ENCODE measurements at regions not wholly inside any gene's neighbourhood (a gene's known extent, or its start where the extent isn't known, plus 50 kb on each side); places are given as distances from the start of the nearest gene placed in this dataset.
"Not testable (repeated sequence)": the region's sequence is repeated elsewhere in the genome, so short reads cannot be mapped to it uniquely, and the experiment has no call there.

DNA sequence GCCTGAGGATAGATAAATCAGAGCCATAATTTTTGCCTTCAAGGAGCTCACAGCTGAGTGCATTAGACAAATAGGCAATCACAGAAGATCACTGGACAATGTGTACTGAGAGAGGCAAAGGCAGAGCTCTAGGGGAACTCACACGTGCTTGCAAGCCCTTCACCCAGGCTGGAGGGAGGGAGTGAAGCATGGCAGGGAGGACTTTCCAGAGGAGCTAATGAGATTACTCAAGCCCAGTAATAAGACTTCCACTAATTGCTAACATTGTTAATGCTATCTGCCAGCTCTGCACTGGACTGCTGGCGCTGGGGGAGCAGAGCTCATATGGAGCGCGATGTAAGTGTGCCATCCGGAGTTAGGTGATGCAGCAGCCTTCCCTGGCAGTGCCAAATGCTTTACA lies 408.4 kb downstream of the NTRK2 start:
- Histone ChIP-seq H3K36me3 (no peaks in the 10 kb centered on the region), H3K4me1 (no peaks in the 10 kb centered on the region), H3K9me3 (no peaks in the 10 kb centered on the region), H3K27me3 (no peaks in the 10 kb centered on the region), H3K27ac (no peak overlapping the region), H3K4me3 (no peak overlapping the region)
- intact Hi-C loops (cut with DNase I; ENCODE audit: low total_unique reads): no loop called here
- TF ChIP-seq, protein P1, sequence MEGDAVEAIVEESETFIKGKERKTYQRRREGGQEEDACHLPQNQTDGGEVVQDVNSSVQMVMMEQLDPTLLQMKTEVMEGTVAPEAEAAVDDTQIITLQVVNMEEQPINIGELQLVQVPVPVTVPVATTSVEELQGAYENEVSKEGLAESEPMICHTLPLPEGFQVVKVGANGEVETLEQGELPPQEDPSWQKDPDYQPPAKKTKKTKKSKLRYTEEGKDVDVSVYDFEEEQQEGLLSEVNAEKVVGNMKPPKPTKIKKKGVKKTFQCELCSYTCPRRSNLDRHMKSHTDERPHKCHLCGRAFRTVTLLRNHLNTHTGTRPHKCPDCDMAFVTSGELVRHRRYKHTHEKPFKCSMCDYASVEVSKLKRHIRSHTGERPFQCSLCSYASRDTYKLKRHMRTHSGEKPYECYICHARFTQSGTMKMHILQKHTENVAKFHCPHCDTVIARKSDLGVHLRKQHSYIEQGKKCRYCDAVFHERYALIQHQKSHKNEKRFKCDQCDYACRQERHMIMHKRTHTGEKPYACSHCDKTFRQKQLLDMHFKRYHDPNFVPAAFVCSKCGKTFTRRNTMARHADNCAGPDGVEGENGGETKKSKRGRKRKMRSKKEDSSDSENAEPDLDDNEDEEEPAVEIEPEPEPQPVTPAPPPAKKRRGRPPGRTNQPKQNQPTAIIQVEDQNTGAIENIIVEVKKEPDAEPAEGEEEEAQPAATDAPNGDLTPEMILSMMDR (IDR thresholded peaks at IDR 0.05): no peak
- TF ChIP-seq POLR2A (IDR thresholded peaks at IDR 0.05) (no peak), EP300 (IDR thresholded peaks at IDR 0.05) (no peak), POLR2AphosphoS5 (IDR thresholded peaks at IDR 0.05) (no peak)
- 83 to 88% (median 86%) methylated on average over 5 of the region's 5 CpGs for WGBS, 5 donors
- peak in 1 of 2 donors; percentile 36 for DNase-seq

DNA sequence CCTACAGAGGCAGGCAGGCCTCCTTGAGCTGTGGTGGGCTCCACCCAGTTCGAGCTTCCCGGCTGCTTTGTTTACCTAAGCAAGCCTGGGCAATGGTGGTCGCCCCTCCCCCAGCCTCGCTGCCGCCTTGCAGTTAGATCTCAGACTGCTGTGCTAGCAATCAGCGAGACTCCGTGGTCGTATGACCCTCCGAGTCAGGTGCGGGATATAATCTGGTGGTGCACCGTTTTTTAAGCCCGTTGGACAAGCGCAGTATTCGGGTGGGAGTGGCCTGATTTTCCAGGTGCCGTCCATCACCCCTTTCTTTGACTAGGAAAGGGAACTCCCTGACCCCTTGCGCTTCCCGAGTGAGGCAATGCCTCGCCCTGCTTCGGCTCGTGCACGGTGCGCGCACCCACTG lies 407.6 kb downstream of the NTRK2 start:
- intact Hi-C loops (cut with DNase I; ENCODE audit: low total_unique reads); H3K36me3 ChIP-seq; H3K27ac ChIP-seq; H3K4me3 ChIP-seq; H3K27me3 ChIP-seq; H3K4me1 ChIP-seq; H3K9me3 ChIP-seq; DNase-seq: not testable (repeated sequence)
- WGBS, 5 donors: 37 to 80% (median 76%) methylated on average over 7 to 15 of the region's 23 CpGs

Small RNAs in the stretch of these regions (small RNA-seq; reads per million reads assigned to genes)
- gene UBE2V1P10: 0 reads per million in 4 donors
